IMR-90 (cell line): ENCODE measurements at regions not wholly inside any gene's neighbourhood (a gene's known extent, or its start where the extent isn't known, plus 50 kb on each side); places are given as distances from the start of the nearest gene placed in this dataset.

Source experiments
- ATAC-seq: fragments of 200-7000 bp; cut with Tn5 transposase; 2 replicates; pipeline ENCODE4 v1.9.1; 2020; ENCODE audit warnings: low read depth, mild to moderate bottlenecking, moderate library complexity
- BruUV-seq: library from RNA; stranded (reverse); fragments of 400-500 nt; replicated peaks from 2 replicates; lab custom pipeline; 2021; lab: Mats Ljungman, UMichigan
- CTCF ChIA-PET: fragments of 300-600 bp; formaldehyde crosslinking; extraction: SDS; loops from one replicate; lab custom pipeline; 2021; ENCODE audit warnings: antibody characterized with exemption; lab: Yijun Ruan, JAX
- POLR2A ChIA-PET: fragments of 300-600 bp; sonication (Branson Sonifier 250); formaldehyde crosslinking; loops from one replicate; lab custom pipeline; 2022; ENCODE audit warnings: antibody characterized with exemption; ENCODE audit not compliant: unreplicated experiment; lab: Charles Lee
- DNase-seq: peaks from one replicate; pipeline ENCODE4 v3.0.0; 2013
- H2AFZ ChIP-seq: replicated peaks from 2 replicates; pipeline ENCODE3; 2013; ENCODE audit warnings: low read length, mild to moderate bottlenecking; ENCODE audit not compliant: poor library complexity
- H2AK5ac ChIP-seq: 2 replicates; pipeline ENCODE4 v1.6.1; 2013; ENCODE audit warnings: low read depth, low read length, inconsistent platforms
- H2AK9ac ChIP-seq: replicated peaks from 2 replicates; pipeline ENCODE3; 2013; ENCODE audit warnings: mild to moderate bottlenecking, low read depth, low read length, moderate library complexity; ENCODE audit not compliant: poor library complexity
- H2BK120ac ChIP-seq: 2 replicates; pipeline ENCODE4 v1.6.1; 2013; ENCODE audit warnings: low read depth, low read length, inconsistent platforms
- H2BK15ac ChIP-seq: 3 replicates; pipeline ENCODE4 v1.6.1; 2013; ENCODE audit warnings: low read depth, low read length, inconsistent platforms
- H2BK20ac ChIP-seq: 2 replicates; pipeline ENCODE4 v1.6.1; 2013; ENCODE audit warnings: low read depth, mild to moderate bottlenecking, inconsistent platforms, low read length, moderate library complexity
- H2BK5ac ChIP-seq: 2 replicates; pipeline ENCODE4 v1.6.1; 2013; ENCODE audit warnings: mild to moderate bottlenecking, low read depth, low read length, inconsistent platforms; ENCODE audit not compliant: poor library complexity, severe bottlenecking
- H3K14ac ChIP-seq: replicated peaks from 2 replicates; pipeline ENCODE4 v1.6.1; 2013; ENCODE audit warnings: low read depth, low read length, inconsistent platforms
- H3K18ac ChIP-seq: 2 replicates; pipeline ENCODE4 v1.6.1; 2013; ENCODE audit warnings: low read depth, low read length, control low read depth
- H3K23ac ChIP-seq: 2 replicates; pipeline ENCODE4 v1.6.1; 2013; ENCODE audit warnings: low read depth, low read length, inconsistent platforms
- H3K27ac ChIP-seq: 2 replicates; pipeline ENCODE4 v1.5.1; 2013; ENCODE audit warnings: mild to moderate bottlenecking, control low read depth, low read length; ENCODE audit not compliant: insufficient read depth
- H3K27me3 ChIP-seq: 2 replicates; pipeline ENCODE4 v1.6.1; 2013; ENCODE audit warnings: low read length; ENCODE audit not compliant: control insufficient read depth, insufficient read depth
- H3K36me3 ChIP-seq: 2 replicates; pipeline ENCODE4 v1.6.1; 2013; ENCODE audit warnings: low read length, mixed read lengths; ENCODE audit not compliant: control insufficient read depth, insufficient read depth
- H3K4ac ChIP-seq: 2 replicates; pipeline ENCODE4 v1.6.1; 2013; ENCODE audit warnings: low read depth, low read length, inconsistent platforms
- H3K4me1 ChIP-seq: 2 replicates; pipeline ENCODE4 v1.6.1; 2013; ENCODE audit warnings: low read length, mixed read lengths; ENCODE audit not compliant: control insufficient read depth, insufficient read depth
- H3K4me2 ChIP-seq: 2 replicates; pipeline ENCODE4 v1.6.1; 2013; ENCODE audit warnings: low read depth, mild to moderate bottlenecking, control low read depth, low read length, moderate library complexity
- H3K4me3 ChIP-seq: 2 replicates; pipeline ENCODE4 v1.5.1; 2013; ENCODE audit warnings: low read depth, mild to moderate bottlenecking, control low read depth, low read length, moderate library complexity; ENCODE audit not compliant: insufficient read depth
- H3K56ac ChIP-seq: 2 replicates; pipeline ENCODE4 v1.6.1; 2013; ENCODE audit warnings: low read length, inconsistent platforms; ENCODE audit not compliant: insufficient read depth; ENCODE audit errors: extremely low read depth
- H3K79me1 ChIP-seq, 2 experiments: 2 replicates each; pipeline ENCODE4 v1.6.1; 2013; ENCODE audit warnings: low read length in 2 of 2, inconsistent platforms in 1 of 2, low read depth in 1 of 2
- H3K9ac ChIP-seq: 2 replicates; pipeline ENCODE4 v1.6.1; 2013; ENCODE audit warnings: low read depth, low read length, control low read depth
- H3K9me1 ChIP-seq: 2 replicates; pipeline ENCODE4 v1.6.1; 2013; ENCODE audit warnings: low read length, inconsistent platforms; ENCODE audit not compliant: insufficient read depth
- H3K9me3 ChIP-seq: 2 replicates; pipeline ENCODE4 v1.6.1; 2013; ENCODE audit warnings: low read length; ENCODE audit not compliant: control insufficient read depth, insufficient read depth
- H4K20me1 ChIP-seq: 2 replicates; pipeline ENCODE4 v1.6.1; 2013; ENCODE audit warnings: low read length, inconsistent platforms; ENCODE audit not compliant: insufficient read depth
- H4K5ac ChIP-seq: 2 replicates; pipeline ENCODE4 v1.6.1; 2013; ENCODE audit warnings: mild to moderate bottlenecking, low read depth, low read length, control low read depth
- H4K8ac ChIP-seq, 2 experiments: 2 replicates each; pipeline ENCODE4 v1.6.1; 2013; ENCODE audit warnings: low read depth in 2 of 2, low read length in 2 of 2, control low read depth in 1 of 2, inconsistent platforms in 1 of 2
- H4K91ac ChIP-seq: 2 replicates; pipeline ENCODE4 v1.6.1; 2013; ENCODE audit warnings: low read depth, low read length, inconsistent platforms; ENCODE audit not compliant: insufficient read depth
- BHLHE40 ChIP-seq: fragments of 150-350 bp; IDR thresholded peaks from 2 replicates; pipeline ENCODE4 v1.6.1; 2016; ENCODE audit warnings: mild to moderate bottlenecking, low read depth, low read length
- CEBPB ChIP-seq: IDR thresholded peaks from 2 replicates; pipeline ENCODE4 v1.6.1; 2012; ENCODE audit warnings: low read depth, low read length, improper control_type of control experiment
- CHD1 ChIP-seq: IDR thresholded peaks from 2 replicates; pipeline ENCODE4 v1.6.1; 2012; ENCODE audit warnings: low read depth, low read length, improper control_type of control experiment
- FOS ChIP-seq: fragments of 150-350 bp; IDR thresholded peaks from 2 replicates; pipeline ENCODE4 v1.6.1; 2016; ENCODE audit warnings: low read depth, low read length
- MAFK ChIP-seq: IDR thresholded peaks from 2 replicates; pipeline ENCODE4 v1.6.1; 2012; ENCODE audit warnings: low read depth, low read length, improper control_type of control experiment
- MAZ ChIP-seq: IDR thresholded peaks from 2 replicates; pipeline ENCODE4 v1.6.1; 2012; ENCODE audit warnings: low read depth, mild to moderate bottlenecking, low read length, improper control_type of control experiment, moderate library complexity, borderline replicate concordance
- MXI1 ChIP-seq: IDR thresholded peaks from 2 replicates; pipeline ENCODE4 v1.6.1; 2012; ENCODE audit warnings: low read depth, mild to moderate bottlenecking, low read length, moderate library complexity, borderline replicate concordance
- POLR2A ChIP-seq: IDR thresholded peaks from 2 replicates; pipeline ENCODE4 v1.6.1; 2012; ENCODE audit warnings: mild to moderate bottlenecking, low read depth, low read length
- RAD21 ChIP-seq: IDR thresholded peaks from 2 replicates; pipeline ENCODE4 v1.6.1; 2012; ENCODE audit warnings: low read length, improper control_type of control experiment
- RCOR1 ChIP-seq: IDR thresholded peaks from 2 replicates; pipeline ENCODE4 v1.6.1; 2012; ENCODE audit warnings: mild to moderate bottlenecking, low read length, improper control_type of control experiment; ENCODE audit not compliant: insufficient replicate concordance
- RFX5 ChIP-seq: IDR thresholded peaks from 2 replicates; pipeline ENCODE4 v1.8.0; 2012; ENCODE audit warnings: low read depth, mild to moderate bottlenecking, low read length, moderate library complexity
- SMC3 ChIP-seq: fragments of 150-350 bp; IDR thresholded peaks from 2 replicates; pipeline ENCODE4 v1.6.1; 2016; ENCODE audit warnings: low read depth, mild to moderate bottlenecking, antibody characterized with exemption, low read length, moderate library complexity
- WGBS, 2 experiments: methylation state at CpG; one replicate each; pipeline versions ENCODE4 v1.1.5 to v1.1.7; 2013; ENCODE audit warnings: missing lambda C conversion rate in 2 of 2; ENCODE audit not compliant: insufficient read length in 1 of 2; ENCODE audit errors: extremely low coverage in 2 of 2; 5-methylcytosine and 5-hydroxymethylcytosine counted together
- dilution Hi-C: fragments of 300-500 bp; cut with HindIII; formaldehyde crosslinking; loops from one replicate; pipeline ENCODE4 v1.14.3; 2018; ENCODE audit warnings: low sequenced_read_pairs; ENCODE audit not compliant: unreplicated experiment
- in situ Hi-C: fragments of 300-500 bp; cut with MboI; formaldehyde crosslinking; loops from 3 replicates; pipeline ENCODE4 v1.14.3; 2019; ENCODE audit warnings: low sequenced_read_pairs, inconsistent platforms, mixed read lengths
- intact Hi-C: fragments of 100-400 bp; cut with micrococcal nuclease; formaldehyde crosslinking; loops from 2 replicates; pipeline ENCODE4 v1.10.0; 2022
- TF ChIP-seq, protein P1 (sequence below): fragments of 150-350 bp; IDR thresholded peaks from 2 replicates; pipeline ENCODE4 v1.6.1; 2016; ENCODE audit warnings: low read depth, mild to moderate bottlenecking, low read length, moderate library complexity, borderline replicate concordance
- TF ChIP-seq, protein P2 (sequence below): conservative IDR thresholded peaks from 2 replicates; pipeline ENCODE4 v1.5.1; 2012; ENCODE audit warnings: mild to moderate bottlenecking, low read depth, low read length, improper control_type of control experiment
- TF ChIP-seq, protein P3 (sequence below): fragments of 150-350 bp; IDR thresholded peaks from 2 replicates; pipeline ENCODE4 v1.6.1; 2017; ENCODE audit warnings: mild to moderate bottlenecking, antibody characterized with exemption, low read length, low read depth

DNA sequence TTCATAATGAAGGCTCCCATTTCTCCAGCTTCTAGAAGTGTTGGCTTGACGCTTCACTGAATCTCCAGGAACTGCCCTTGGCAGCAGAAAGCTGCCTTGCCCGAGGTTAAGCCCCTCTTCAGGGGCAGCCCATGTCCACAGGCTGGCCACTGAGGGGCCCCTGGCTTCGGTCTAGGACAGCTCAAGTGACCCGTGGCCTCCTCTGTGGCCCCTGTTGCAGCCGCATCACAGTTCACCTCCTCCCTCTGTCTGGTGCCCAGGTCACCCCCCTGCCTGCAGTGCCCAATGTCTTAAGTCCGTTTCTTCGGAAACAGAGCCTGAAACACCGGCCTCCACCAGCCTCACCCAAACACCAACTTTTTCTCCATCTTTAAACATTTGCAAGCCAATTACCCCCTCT, 279.2 kb upstream of the MKI67 start:
- Histone ChIP-seq H3K9me1 (no peaks in the 10 kb centered on the region), H3K14ac (no peak overlapping the region), H4K5ac (no peak overlapping the region), H4K91ac (no peak overlapping the region), H3K9ac (no peak overlapping the region), H3K56ac (no peak overlapping the region), H3K23ac (no peak overlapping the region), H2BK5ac (no peak overlapping the region), H3K79me1 (no peaks in the 10 kb centered on the region), H3K18ac (no peak overlapping the region), H2AFZ (no peak overlapping the region), H2AK9ac (no peak overlapping the region), H2BK20ac (no peak overlapping the region), H4K20me1 (no peaks in the 10 kb centered on the region), H3K4me1 (no peaks in the 10 kb centered on the region), H3K27me3 (no peaks in the 10 kb centered on the region), H2BK15ac (no peak overlapping the region), H3K4me3 (no peak overlapping the region), H3K36me3 (no peaks in the 10 kb centered on the region), H3K4me2 (no peak overlapping the region), H2BK120ac (no peak overlapping the region), H2AK5ac (no peak overlapping the region), H3K27ac (no peak overlapping the region), H3K4ac (no peak overlapping the region), H4K8ac (no peak overlapping the region), H3K9me3 (peaks cover 22% of the 10 kb centered on the region)
- intact Hi-C loops: no loop called here
- dilution Hi-C loops: no loop called here
- no peak for TF ChIP-seq SMC3
- TF ChIP-seq MAZ: no peak
- TF ChIP-seq BHLHE40: no peak
- no peak for TF ChIP-seq CEBPB
- no peak for TF ChIP-seq RFX5
- TF ChIP-seq, protein P1, sequence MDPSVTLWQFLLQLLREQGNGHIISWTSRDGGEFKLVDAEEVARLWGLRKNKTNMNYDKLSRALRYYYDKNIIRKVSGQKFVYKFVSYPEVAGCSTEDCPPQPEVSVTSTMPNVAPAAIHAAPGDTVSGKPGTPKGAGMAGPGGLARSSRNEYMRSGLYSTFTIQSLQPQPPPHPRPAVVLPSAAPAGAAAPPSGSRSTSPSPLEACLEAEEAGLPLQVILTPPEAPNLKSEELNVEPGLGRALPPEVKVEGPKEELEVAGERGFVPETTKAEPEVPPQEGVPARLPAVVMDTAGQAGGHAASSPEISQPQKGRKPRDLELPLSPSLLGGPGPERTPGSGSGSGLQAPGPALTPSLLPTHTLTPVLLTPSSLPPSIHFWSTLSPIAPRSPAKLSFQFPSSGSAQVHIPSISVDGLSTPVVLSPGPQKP: no peak
- TF ChIP-seq RCOR1: no peak
- TF ChIP-seq, protein P2, sequence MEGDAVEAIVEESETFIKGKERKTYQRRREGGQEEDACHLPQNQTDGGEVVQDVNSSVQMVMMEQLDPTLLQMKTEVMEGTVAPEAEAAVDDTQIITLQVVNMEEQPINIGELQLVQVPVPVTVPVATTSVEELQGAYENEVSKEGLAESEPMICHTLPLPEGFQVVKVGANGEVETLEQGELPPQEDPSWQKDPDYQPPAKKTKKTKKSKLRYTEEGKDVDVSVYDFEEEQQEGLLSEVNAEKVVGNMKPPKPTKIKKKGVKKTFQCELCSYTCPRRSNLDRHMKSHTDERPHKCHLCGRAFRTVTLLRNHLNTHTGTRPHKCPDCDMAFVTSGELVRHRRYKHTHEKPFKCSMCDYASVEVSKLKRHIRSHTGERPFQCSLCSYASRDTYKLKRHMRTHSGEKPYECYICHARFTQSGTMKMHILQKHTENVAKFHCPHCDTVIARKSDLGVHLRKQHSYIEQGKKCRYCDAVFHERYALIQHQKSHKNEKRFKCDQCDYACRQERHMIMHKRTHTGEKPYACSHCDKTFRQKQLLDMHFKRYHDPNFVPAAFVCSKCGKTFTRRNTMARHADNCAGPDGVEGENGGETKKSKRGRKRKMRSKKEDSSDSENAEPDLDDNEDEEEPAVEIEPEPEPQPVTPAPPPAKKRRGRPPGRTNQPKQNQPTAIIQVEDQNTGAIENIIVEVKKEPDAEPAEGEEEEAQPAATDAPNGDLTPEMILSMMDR: no peak
- TF ChIP-seq POLR2A: no peak
- no peak for TF ChIP-seq FOS
- TF ChIP-seq, protein P3, sequence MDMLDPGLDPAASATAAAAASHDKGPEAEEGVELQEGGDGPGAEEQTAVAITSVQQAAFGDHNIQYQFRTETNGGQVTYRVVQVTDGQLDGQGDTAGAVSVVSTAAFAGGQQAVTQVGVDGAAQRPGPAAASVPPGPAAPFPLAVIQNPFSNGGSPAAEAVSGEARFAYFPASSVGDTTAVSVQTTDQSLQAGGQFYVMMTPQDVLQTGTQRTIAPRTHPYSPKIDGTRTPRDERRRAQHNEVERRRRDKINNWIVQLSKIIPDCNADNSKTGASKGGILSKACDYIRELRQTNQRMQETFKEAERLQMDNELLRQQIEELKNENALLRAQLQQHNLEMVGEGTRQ: no peak
- TF ChIP-seq RAD21: no peak
- no peak for TF ChIP-seq MAFK
- no peak for TF ChIP-seq CHD1
- no peak for TF ChIP-seq MXI1
- BruUV-seq: no TSS peak
- in situ Hi-C loops: no loop called here
- ChIA-PET POLR2A (no interaction called here), CTCF (no interaction called here)
- 33% methylated on average over 2 of the region's 8 CpGs; no CpG with 5 or more reads in 1 of the 2 experiments for WGBS, 2 experiments
- no peak for DNase-seq
- no peak for ATAC-seq
